Lung (tissue), 11 donors: ENCODE measurements at regions not wholly inside any gene's neighbourhood (a gene's known extent, or its start where the extent isn't known, plus 50 kb on each side); places are given as distances from the start of the nearest gene placed in this dataset.

ENCODE experiments used
- ATAC-seq: fragments of 200-7000 bp; cut with Tn5 transposase; one replicate; pipeline ENCODE4 v1.9.1; 2020; ENCODE audit warnings: moderate number of reproducible peaks; ENCODE audit not compliant: insufficient read depth, low FRiP score
- DNase-seq, 3 donors: peaks; one replicate each; pipeline ENCODE4 v3.0.0-alpha.2; 2013 to 2017
- H3K27ac ChIP-seq, 2 donors: one replicate each; pipeline ENCODE4 v1.5.1; 2013; ENCODE audit warnings: mild to moderate bottlenecking in 2 of 2, moderate library complexity in 2 of 2, control low read depth in 1 of 2, inconsistent platforms in 1 of 2, low read depth in 1 of 2, low read length in 1 of 2
- H3K27me3 ChIP-seq, 3 donors: one replicate each; pipeline ENCODE4 v1.5.1; 2013; ENCODE audit warnings: low read length in 2 of 3; ENCODE audit not compliant: control insufficient read depth in 3 of 3, insufficient read depth in 3 of 3
- H3K36me3 ChIP-seq, 4 donors: one replicate each; pipeline ENCODE4 v1.5.1; 2013; ENCODE audit warnings: low read length in 4 of 4, mild to moderate bottlenecking in 1 of 4, moderate library complexity in 1 of 4; ENCODE audit not compliant: control insufficient read depth in 4 of 4, insufficient read depth in 4 of 4
- H3K4me1 ChIP-seq, 5 donors: one replicate each; pipeline ENCODE4 v1.5.1; 2013; ENCODE audit warnings: low read length in 5 of 5, mild to moderate bottlenecking in 2 of 5, moderate library complexity in 1 of 5; ENCODE audit not compliant: control insufficient read depth in 5 of 5, insufficient read depth in 5 of 5
- H3K4me3 ChIP-seq: one replicate; pipeline ENCODE4 v1.5.1; 2013; ENCODE audit warnings: mild to moderate bottlenecking, control low read depth, moderate library complexity
- H3K9ac ChIP-seq, 2 donors: one replicate each; pipeline ENCODE4 v1.5.1; 2013; ENCODE audit warnings: low read length in 2 of 2, control low read depth in 1 of 2; ENCODE audit not compliant: insufficient read depth in 1 of 2
- H3K9me3 ChIP-seq, 4 donors: one replicate each; pipeline ENCODE4 v1.5.1; 2013; ENCODE audit warnings: low read length in 3 of 4, mild to moderate bottlenecking in 1 of 4, moderate library complexity in 1 of 4; ENCODE audit not compliant: control insufficient read depth in 4 of 4, insufficient read depth in 3 of 4
- WGBS, 2 donors: extraction: QIAGEN DNeasy Blood & Tissue Kit; methylation state at CpG; one replicate each; pipeline ENCODE4 v1.1.7; 2013; 5-methylcytosine and 5-hydroxymethylcytosine counted together
- TF ChIP-seq, protein P1 (sequence below): IDR thresholded peaks from 2 replicates; pipeline ENCODE4 v1.5.1; 2012; ENCODE audit warnings: mild to moderate bottlenecking; ENCODE audit errors: control extremely low read depth, extremely low read depth
- donor health status: control.
- donor health status: control.
- donor health status: Bipolar disorder and iron deficiency.
- donor health status: healthy.
- donor health status: DM: yes; HTN: yes; CAD: no.

DNA sequence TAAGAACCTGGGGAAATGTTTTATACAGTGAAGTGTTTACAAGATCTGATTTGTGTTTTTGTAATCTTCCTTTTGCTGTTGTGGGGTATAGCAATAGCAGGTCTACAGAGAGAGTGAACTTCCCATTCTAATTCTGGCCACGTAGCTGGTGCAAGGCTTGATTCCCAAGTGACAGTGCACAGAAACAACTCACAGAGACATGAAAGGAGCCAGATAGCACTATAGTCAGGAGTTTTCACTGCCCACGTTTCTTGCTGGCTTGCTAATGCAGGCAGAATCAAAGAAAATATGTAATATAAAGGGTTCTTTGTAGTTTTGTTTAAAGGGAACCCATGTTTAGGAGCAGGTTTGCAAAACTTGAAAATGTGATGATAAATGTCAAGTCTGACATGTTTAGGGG, 170.9 kb upstream of the IVNS1ABP start:
- no peak for ATAC-seq

DNA sequence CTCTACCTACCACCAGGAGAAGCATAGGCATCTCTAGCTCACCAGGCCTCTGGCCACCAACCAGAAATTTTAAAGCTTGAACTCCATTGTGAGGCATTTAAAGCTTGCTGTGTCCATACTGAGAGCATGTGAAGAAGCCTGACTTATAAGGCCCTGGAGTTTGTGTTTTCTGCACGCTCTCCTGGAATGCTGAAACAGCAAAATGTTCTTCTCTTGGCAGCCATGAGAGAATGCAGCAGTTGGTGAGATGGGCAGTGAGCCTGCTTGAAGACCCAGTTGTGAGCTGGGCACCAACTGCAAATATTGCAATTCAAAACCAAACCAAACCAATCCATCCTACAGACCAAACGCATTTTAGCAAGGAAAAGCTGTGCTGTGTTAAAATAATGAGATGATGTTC, 170.0 kb upstream of the IVNS1ABP start:
- Histone ChIP-seq H3K4me3 (no peak overlapping the region), H3K4me1 (peaks cover 0 to 8% (median 0%) of the 10 kb centered on the region in 5 donors), H3K27ac (no peak overlapping the region), H3K9me3 (no peaks in the 10 kb centered on the region), H3K36me3 (no peaks in the 10 kb centered on the region), H3K9ac (no peak overlapping the region), H3K27me3 (no peaks in the 10 kb centered on the region)
- DNase-seq: peak in 2 of 3 donors; percentile 10 to 18
- TF ChIP-seq, protein P1, sequence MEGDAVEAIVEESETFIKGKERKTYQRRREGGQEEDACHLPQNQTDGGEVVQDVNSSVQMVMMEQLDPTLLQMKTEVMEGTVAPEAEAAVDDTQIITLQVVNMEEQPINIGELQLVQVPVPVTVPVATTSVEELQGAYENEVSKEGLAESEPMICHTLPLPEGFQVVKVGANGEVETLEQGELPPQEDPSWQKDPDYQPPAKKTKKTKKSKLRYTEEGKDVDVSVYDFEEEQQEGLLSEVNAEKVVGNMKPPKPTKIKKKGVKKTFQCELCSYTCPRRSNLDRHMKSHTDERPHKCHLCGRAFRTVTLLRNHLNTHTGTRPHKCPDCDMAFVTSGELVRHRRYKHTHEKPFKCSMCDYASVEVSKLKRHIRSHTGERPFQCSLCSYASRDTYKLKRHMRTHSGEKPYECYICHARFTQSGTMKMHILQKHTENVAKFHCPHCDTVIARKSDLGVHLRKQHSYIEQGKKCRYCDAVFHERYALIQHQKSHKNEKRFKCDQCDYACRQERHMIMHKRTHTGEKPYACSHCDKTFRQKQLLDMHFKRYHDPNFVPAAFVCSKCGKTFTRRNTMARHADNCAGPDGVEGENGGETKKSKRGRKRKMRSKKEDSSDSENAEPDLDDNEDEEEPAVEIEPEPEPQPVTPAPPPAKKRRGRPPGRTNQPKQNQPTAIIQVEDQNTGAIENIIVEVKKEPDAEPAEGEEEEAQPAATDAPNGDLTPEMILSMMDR: no peak
- no peak for ATAC-seq
- 88 to 93% methylated on average over 2 of the region's 2 CpGs for WGBS, 2 donors

More for the DNA sequence above, 170.9 kb upstream of the IVNS1ABP start:
- H3K27me3 ChIP-seq: no peaks in the 10 kb centered on the region
- H3K4me1 ChIP-seq: peaks cover 0 to 8% (median 0%) of the 10 kb centered on the region in 5 donors
- H3K4me3 ChIP-seq: no peak overlapping the region
- DNase-seq: peak in 1 of 3 donors; percentile 16
- H3K9ac ChIP-seq: no peak overlapping the region
- no peaks in the 10 kb centered on the region for H3K9me3 ChIP-seq
- no peak overlapping the region for H3K27ac ChIP-seq
- WGBS, 2 donors: 67 to 69% methylated on average over 2 of the region's 2 CpGs
- TF ChIP-seq, protein P1: no peak
- no peaks in the 10 kb centered on the region for H3K36me3 ChIP-seq

DNA sequence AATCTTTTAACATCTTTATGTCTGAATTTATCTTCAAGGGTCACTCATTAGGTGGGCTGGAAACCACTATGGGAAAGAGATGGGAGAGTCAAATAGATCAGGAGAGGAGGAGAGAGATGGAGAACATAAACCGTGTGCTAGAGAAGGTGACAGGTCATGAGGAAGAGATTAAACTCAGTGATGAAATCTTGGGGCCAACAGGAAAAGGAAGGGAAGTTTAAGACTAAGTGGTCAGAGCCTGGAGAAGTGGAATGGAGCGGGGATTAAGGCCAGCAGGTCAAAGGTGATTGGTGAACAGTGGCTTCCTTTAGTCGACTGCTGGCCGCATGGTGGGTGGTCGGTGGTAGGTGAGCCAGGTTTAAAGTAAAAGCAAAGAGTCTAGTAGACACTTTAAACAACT, 169.3 kb upstream of the IVNS1ABP start:
- H3K4me1 ChIP-seq: peaks cover 0 to 8% (median 0%) of the 10 kb centered on the region in 5 donors
- no peak overlapping the region for H3K9ac ChIP-seq
- no peak overlapping the region for H3K27ac ChIP-seq
- no peaks in the 10 kb centered on the region for H3K36me3 ChIP-seq
- TF ChIP-seq, protein P1: no peak
- ATAC-seq: no peak
- WGBS, 2 donors: 63 to 70% methylated on average over 5 of the region's 5 CpGs
- no peaks in the 10 kb centered on the region for H3K9me3 ChIP-seq
- DNase-seq: no peak
- no peaks in the 10 kb centered on the region for H3K27me3 ChIP-seq
- H3K4me3 ChIP-seq: no peak overlapping the region
